HG03354 (cell line): ENCODE measurements at regions not wholly inside any gene's neighbourhood (a gene's known extent, or its start where the extent isn't known, plus 50 kb on each side); places are given as distances from the start of the nearest gene placed in this dataset.
"Not testable (repeated sequence)": the region's sequence is repeated elsewhere in the genome, so short reads cannot be mapped to it uniquely, and the experiment has no call there.

Experiments
- ATAC-seq: cut with Tn5 transposase; IDR thresholded peaks from one replicate; pipeline ENCODE4 v1.9.1; 2021; ENCODE audit warnings: mild to moderate bottlenecking; ENCODE audit not compliant: unreplicated experiment, poor library complexity, severe bottlenecking

- ATAC-seq, result no peak
These were observed 127.9 kb upstream of the PALM2AKAP2 start for GRCh38 chr9:109652112-109652511.

- no peak for ATAC-seq
These were observed 127.0 kb upstream of the PALM2AKAP2 start for GRCh38 chr9:109652971-109653370.

DNA sequence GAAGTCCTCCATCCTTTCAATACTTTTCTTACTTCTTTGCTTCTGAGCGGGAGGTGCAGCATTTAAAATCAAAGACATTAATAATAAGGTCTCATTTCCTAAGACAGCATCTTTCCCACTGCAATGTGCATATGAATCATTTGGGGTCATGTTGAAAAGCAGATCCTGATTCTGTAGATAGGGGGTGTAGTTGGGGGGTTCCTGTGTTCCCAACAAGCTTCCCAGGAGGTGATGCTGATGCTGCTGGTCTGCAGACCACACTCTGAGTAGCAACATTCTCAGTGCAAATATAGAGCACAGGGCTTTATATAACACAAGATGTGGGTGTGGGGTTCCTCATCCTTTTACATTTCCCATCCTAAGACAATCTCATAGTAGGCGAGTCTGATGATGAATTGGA is 126.5 kb upstream of the PALM2AKAP2 start:
- ATAC-seq, result no peak

DNA sequence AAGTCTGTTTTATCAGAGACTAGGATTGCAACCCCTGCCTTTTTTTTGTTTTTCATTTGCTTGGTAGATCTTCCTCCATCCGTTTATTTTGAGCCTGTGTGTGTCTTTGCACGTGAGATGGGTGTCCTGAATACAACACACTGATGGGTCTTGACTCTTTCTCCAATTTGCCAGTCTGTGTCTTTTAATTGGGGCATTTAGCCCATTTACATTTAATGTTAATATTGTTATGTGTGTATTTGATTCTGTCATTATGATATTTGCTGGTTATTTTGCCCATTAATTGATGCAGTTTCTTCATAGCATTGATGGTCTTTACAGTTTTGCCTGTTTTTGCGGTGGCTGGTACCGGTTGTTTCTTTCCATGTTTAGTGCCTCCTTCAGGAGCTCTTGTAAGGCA is 116.0 kb upstream of the PALM2AKAP2 start:
- not testable (repeated sequence) for ATAC-seq

GRCh38 chr9:109665736-109666135 is 114.3 kb upstream of the PALM2AKAP2 start:
- not testable (repeated sequence) for ATAC-seq

GRCh38 chr9:109681301-109681700 is 98.7 kb upstream of the PALM2AKAP2 start:
- ATAC-seq, result no peak

GRCh38 chr9:109682227-109682626 is 97.8 kb upstream of the PALM2AKAP2 start:
- no peak for ATAC-seq

GRCh38 chr9:109683521-109683920 is 96.5 kb upstream of the PALM2AKAP2 start:
- no peak for ATAC-seq

- no peak for ATAC-seq
These were observed 90.3 kb upstream of the PALM2AKAP2 start for GRCh38 chr9:109689701-109690100.

DNA sequence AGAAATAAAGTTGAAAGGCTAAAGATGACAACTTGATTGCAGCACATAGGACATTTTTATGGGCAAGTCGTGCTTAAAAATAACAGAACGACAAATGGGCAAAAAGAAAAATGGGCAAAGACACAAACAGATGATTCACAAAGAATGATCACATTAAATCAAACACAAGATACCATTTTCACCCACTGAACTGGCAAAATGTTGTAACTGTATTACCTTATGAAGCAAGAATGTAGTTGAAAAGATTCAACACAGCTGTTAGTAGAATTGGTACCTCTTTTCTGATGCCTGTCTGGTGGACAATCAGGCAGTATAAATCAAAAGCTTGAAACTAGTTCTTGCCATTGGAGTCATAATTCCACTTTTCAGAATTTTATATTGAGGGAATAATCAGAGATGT is 81.0 kb upstream of the PALM2AKAP2 start:
- no peak for ATAC-seq

GRCh38 chr9:109704546-109704945 is 75.5 kb upstream of the PALM2AKAP2 start:
- ATAC-seq, result no peak

GRCh38 chr9:109705515-109705914 is 74.5 kb upstream of the PALM2AKAP2 start:
- ATAC-seq, result no peak

DNA sequence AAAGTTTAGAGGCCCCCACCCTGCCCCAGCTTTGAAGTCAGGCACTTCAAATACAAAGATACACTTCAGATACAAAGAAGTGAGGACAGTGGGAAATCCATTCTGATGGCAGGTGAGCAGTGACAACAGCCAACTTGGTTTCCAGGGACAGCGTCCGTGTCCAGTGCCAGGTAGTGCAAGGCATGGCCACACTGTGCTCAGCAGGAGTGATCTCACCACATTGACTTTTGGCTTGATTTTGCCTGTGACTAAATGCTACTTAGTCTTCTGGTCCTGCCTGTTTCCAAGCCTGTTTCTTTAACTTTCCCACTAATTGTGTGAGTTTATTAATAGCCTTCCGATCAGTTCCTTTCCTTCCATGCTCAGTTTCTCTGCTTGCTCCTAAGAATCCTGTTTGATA is 72.6 kb upstream of the PALM2AKAP2 start:
- no peak for ATAC-seq

DNA sequence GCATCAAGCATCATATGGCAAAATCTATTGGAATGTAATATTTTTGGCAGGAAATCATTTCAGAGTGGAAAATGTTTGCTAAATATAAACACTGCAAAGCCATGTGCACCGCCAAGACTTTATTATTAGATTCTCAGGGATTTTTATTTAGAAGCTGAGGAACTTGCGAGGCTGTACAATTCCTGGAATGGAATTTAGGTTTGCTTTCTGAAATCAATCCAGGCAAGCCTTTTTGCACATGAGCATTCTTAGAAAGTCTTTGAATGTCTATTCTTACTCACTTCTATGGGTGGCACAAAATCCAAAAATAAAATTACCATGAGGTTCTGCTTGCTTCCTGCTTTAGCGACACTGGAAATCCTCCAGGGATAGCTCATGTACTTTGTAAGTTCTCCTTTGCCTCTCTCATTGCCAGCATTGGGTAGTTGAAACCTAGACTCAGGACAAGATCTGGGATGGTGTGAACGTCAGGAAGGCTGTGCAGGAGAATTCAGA is 71.5 kb upstream of the PALM2AKAP2 start:
- ATAC-seq, result no peak

- no peak for ATAC-seq
These were observed 70.1 kb upstream of the PALM2AKAP2 start for GRCh38 chr9:109709866-109710265.

- ATAC-seq, result no peak
These were observed 69.2 kb upstream of the PALM2AKAP2 start for GRCh38 chr9:109710830-109711229.

DNA sequence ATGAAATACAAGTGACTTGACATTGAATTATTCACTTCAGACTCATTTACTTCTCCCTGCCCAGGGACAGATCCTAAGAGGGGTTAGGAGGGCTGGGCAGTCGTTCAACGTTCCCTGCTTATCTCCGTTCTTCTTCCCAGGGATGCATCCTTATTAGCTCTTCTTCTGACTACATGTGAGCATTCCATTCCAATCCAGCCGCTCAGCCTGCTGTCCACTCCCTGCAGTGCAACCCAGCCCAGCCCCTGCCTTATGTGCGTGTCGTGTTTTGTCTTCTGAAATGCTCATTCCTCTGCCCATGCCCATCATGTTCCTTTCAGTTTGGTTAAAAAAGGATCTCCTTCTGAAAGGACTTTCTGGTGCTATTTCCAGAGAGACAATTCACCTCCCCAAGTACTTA is 64.7 kb upstream of the PALM2AKAP2 start:
- no peak for ATAC-seq

- no peak for ATAC-seq
These were observed 63.4 kb upstream of the PALM2AKAP2 start for GRCh38 chr9:109716631-109717030.

- no peak for ATAC-seq
These were observed 62.7 kb upstream of the PALM2AKAP2 start for GRCh38 chr9:109717342-109717741.

GRCh38 chr9:109718861-109719260 is 61.1 kb upstream of the PALM2AKAP2 start:
- ATAC-seq, result no peak

DNA sequence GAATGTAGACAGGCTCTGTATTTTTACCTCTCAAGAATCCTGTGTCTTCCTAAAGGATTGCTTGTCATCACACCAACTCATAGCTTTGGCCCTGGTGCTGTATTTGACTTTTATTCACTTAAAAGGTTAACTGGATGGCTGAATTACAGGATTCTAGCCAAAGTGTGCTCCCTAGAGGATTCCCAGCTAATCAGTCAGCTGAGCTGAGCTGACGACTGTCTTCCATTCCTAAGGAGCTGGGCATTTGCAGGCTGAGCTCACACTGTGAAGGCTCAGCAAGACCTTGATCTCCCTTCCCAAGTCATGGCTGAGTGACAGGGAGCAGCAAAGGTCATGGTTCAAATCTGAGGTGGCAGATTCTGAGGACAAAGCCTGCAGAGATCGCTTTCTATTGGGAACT is 59.0 kb upstream of the PALM2AKAP2 start:
- no peak for ATAC-seq

DNA sequence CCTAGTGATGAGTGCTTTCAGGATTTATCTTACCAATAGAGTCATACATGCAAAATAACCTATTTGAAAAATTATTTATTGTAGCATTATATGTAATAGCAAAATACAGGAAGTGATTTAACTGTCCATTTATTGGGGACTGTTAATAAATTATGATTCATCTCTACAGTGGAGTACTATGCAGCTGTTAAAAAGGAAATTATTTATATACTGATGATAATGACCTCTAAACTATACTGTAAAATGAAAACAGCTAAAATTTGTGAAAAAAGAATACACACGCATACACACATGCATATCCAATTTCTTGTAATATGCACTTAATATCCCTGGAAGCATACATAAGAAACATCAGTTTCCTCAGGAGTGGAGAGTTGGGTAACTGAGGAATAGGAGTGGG is 58.0 kb upstream of the PALM2AKAP2 start:
- ATAC-seq, result no peak
